H1 (cell line): ENCODE measurements at regions not wholly inside any gene's neighbourhood (a gene's known extent, or its start where the extent isn't known, plus 50 kb on each side); places are given as distances from the start of the nearest gene placed in this dataset.

Source experiments
- RNF2 ChIP-seq: fragments of 200-900, 300-1000 bp; sonication (generic); IDR thresholded peaks from 2 replicates; pipeline ENCODE4 v1.7.1; 2016; ENCODE audit warnings: borderline replicate concordance, low read depth, mild to moderate bottlenecking, antibody characterized with exemption, low read length; ENCODE audit not compliant: poor library complexity, severe bottlenecking; ENCODE audit errors: missing control alignments
- SRF ChIP-seq: IDR thresholded peaks from 2 replicates; pipeline ENCODE4 v1.6.1; 2011; ENCODE audit warnings: mild to moderate bottlenecking, low read depth, low read length, moderate library complexity

GRCh38 chr15:53022788-53023187 lies 232.7 kb upstream of the ONECUT1 start (continued):
- TF ChIP-seq RNF2 (no peak), SRF (no peak)
- TF ChIP-seq, all 59 proteins: peak for 0
